Heart right ventricle (tissue), 16 donors: ENCODE measurements at regions not wholly inside any gene's neighbourhood (a gene's known extent, or its start where the extent isn't known, plus 50 kb on each side); places are given as distances from the start of the nearest gene placed in this dataset.

Experiments
- ATAC-seq, 8 donors: fragments of 200-7000 bp; cut with Tn5 transposase; one replicate each; pipeline ENCODE4 v1.9.1; 2020; ENCODE audit warnings: mild to moderate bottlenecking in 8 of 8, moderate library complexity in 8 of 8, moderate number of reproducible peaks in 1 of 8
- DNase-seq, 2 donors: peaks; one replicate each; pipeline ENCODE4 v3.0.0-alpha.2; 2020
- H3K27ac ChIP-seq, 10 donors: fragments of 200-600 bp; sonication (generic) in 2 of 10; one replicate each; pipeline versions ENCODE4 v1.5.0 to v1.8.0; 2020 to 2022; ENCODE audit warnings: mild to moderate bottlenecking in 3 of 10
- H3K27me3 ChIP-seq, 7 donors: fragments of 200-600 bp; one replicate each; pipeline ENCODE4 v1.8.0; 2021 to 2022; ENCODE audit warnings: mild to moderate bottlenecking in 2 of 7
- H3K36me3 ChIP-seq, 9 donors: fragments of 200-600 bp; sonication (generic) in 1 of 9; one replicate each; pipeline versions ENCODE4 v1.5.0 to v1.8.0; 2020 to 2022; ENCODE audit warnings: mild to moderate bottlenecking in 2 of 9
- H3K4me1 ChIP-seq, 9 donors: fragments of 200-600 bp; sonication (generic) in 1 of 9; one replicate each; pipeline versions ENCODE4 v1.5.0 to v1.8.0; 2020 to 2022; ENCODE audit warnings: mild to moderate bottlenecking in 4 of 9
- H3K4me3 ChIP-seq, 10 donors: fragments of 200-600 bp; sonication (generic) in 2 of 10; one replicate each; pipeline versions ENCODE4 v1.5.0 to v1.8.0; 2020 to 2022; ENCODE audit warnings: mild to moderate bottlenecking in 7 of 10, moderate library complexity in 2 of 10
- H3K9me3 ChIP-seq, 11 donors: fragments of 200-600 bp in 10 of 11; sonication (generic) in 2 of 11; one replicate each; pipeline versions ENCODE4 v1.5.0 to v1.8.0; 2013 to 2022; ENCODE audit warnings: mild to moderate bottlenecking in 2 of 11, control low read depth in 1 of 11, moderate library complexity in 1 of 11
- CTCF ChIP-seq, 9 donors: fragments of 200-600 bp; sonication (generic) in 2 of 9; IDR thresholded peaks; one replicate each; pipeline versions ENCODE4 v1.5.0 to v1.8.0; 2021 to 2022; ENCODE audit warnings: antibody characterized with exemption in 9 of 9, mild to moderate bottlenecking in 5 of 9, moderate library complexity in 1 of 9
- WGBS, 2 donors: extraction: QIAGEN DNeasy Blood & Tissue Kit; methylation state at CpG; one replicate each; pipeline ENCODE4 v1.1.7; 2013; ENCODE audit warnings: inconsistent platforms in 1 of 2; 5-methylcytosine and 5-hydroxymethylcytosine counted together
- intact Hi-C, 10 donors: fragments of 100-400 bp; cut with DNase I; formaldehyde crosslinking; loops; one replicate each; pipeline versions ENCODE4 v1.11.1 to v1.14.2; 2022
- donor health status: Arrhythmogenic right ventricular cardiomyopathy.
- donor health status: ischemic (EF 13 %, LVEDD 7.1; RV severe dilation, severe dysfunction).
- donor health status: healthy with polysubstance abuse.
- donor health status: DM: no; HTN: yes; CAD: no.
- donor health status: DM: no; HTN: no; CAD: no.
- donor health status: ischemic (EF 25% LVEDD 6.9; RV normal size, moderate dysfunction).
- donor health status: ischemic (EF 25% LVEDD 5.7; RV mildly dilated, moderate dysfunction).
- donor health status: healthy.
- donor health status: DM: yes; HTN: yes; CAD: no.
- donor health status: Ischemic cardiomyopathy.
- donor health status: ischemic (EF 35%, LVEDD 5.7; RV mildly dilated, moderate dysfunction).
- donor health status: nonischemic (EF 11% LVEDD 7.7; RV severe dilation, severe dysfunction).
- donor health status: DM: yes; HTN: yes; CAD: no.
- donor health status: PGD.
- donor health status: ischemic (EF 29% LVEDD 5.4; RV normal size, mild dysfunction).
- donor health status: nonischemic (EF 23%, LVEDD 6.1; RV moderate dilation, normal function).

DNA sequence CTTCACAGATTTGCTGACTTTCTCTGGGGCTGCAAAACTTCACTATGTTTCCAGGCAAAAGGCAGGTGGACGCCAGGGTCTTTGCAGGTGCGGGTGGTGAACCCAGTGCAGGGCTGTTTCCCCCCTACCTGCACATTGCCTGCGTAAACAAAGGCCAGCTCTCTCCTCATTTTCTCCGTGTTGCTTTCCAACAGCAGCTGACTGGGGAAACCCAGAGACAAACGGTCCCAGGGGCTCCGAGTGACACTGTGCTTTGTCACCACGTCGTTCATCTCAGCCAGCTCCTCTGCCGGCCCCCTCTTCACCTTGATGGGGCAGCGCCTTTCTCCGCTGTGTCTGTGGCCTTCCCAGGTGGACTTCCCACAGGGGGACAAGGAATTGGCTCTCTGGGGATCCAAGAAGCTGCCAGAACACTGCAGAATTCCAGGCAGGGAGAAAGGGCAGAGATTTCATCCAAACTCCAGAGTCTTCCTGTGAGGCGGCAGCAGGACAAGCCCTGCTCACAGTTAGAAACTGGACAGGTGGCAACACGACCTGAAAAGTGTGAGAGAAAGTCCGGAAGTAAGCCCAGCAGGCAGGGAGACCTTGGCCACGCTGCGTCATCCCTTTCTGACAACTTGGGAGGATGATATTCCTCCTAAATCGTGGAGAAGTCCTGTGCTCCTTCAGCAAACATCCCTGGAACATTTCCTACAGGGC is 1493.7 kb downstream of the TBC1D22A start:
- 55 to 58% methylated on average over 17 of the region's 17 CpGs for WGBS, 2 donors
- intact Hi-C loops, result no loop called here
- no peaks in the 10 kb centered on the region for H3K36me3 ChIP-seq
- no peak overlapping the region for H3K4me3 ChIP-seq
- DNase-seq, result no peak
- ATAC-seq, result no peak
- H3K4me1 ChIP-seq, result no peaks in the 10 kb centered on the region
- H3K27me3 ChIP-seq, result peaks cover 0 to 50% (median 18%) of the 10 kb centered on the region in 7 donors
- H3K9me3 ChIP-seq, result no peaks in the 10 kb centered on the region
- no peak overlapping the region for H3K27ac ChIP-seq
- TF ChIP-seq CTCF (IDR thresholded peaks at IDR 0.05), result no peak

- H3K27ac ChIP-seq, result no peak overlapping the region
- 43 to 44% methylated on average over 13 of the region's 13 CpGs for WGBS, 2 donors
- H3K4me1 ChIP-seq, result no peaks in the 10 kb centered on the region
- H3K4me3 ChIP-seq, result no peak overlapping the region
- H3K36me3 ChIP-seq, result no peaks in the 10 kb centered on the region
- no peak for ATAC-seq
- intact Hi-C loops, result no loop called here
- no peaks in the 10 kb centered on the region for H3K9me3 ChIP-seq
- TF ChIP-seq CTCF (IDR thresholded peaks at IDR 0.05), result no peak
- peaks cover 0 to 53% (median 18%) of the 10 kb centered on the region in 7 donors for H3K27me3 ChIP-seq
- no peak for DNase-seq
Observed at GRCh38 chr22:48254311-48254873, 1491.9 kb downstream of the TBC1D22A start.

GRCh38 chr22:48253573-48253972 is 1491.1 kb downstream of the TBC1D22A start:
- Histone ChIP-seq H3K4me1 (no peaks in the 10 kb centered on the region), H3K36me3 (no peaks in the 10 kb centered on the region), H3K4me3 (no peak overlapping the region), H3K27me3 (peaks cover 0 to 56% (median 18%) of the 10 kb centered on the region in 7 donors), H3K9me3 (no peaks in the 10 kb centered on the region), H3K27ac (no peak overlapping the region)
- 53 to 61% methylated on average over 6 of the region's 6 CpGs for WGBS, 2 donors
- TF ChIP-seq CTCF (IDR thresholded peaks at IDR 0.05), result no peak
- DNase-seq (no peak), ATAC-seq (no peak)
- intact Hi-C loops, result no loop called here

DNA sequence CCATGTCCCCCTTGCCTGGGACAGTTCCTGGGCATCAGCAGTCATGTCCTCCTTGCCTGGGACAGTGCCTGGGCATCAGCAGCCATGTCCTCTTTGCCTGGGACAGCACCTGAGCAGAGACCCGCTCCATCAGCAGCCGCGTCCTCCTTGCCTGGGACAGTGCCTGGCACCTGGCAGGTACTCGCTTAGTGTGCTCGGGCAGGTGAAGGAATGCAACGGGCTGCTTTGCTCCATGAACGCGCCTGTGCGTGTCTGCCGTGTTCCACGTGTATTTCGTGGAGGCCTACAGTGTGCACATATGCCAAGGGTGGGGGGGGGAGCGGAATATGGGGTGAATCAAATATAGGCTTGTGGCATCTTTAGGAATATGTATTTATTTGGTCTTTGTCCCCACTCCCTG is 1490.7 kb downstream of the TBC1D22A start:
- 91 to 94% methylated on average over 13 of the region's 13 CpGs for WGBS, 2 donors
- Histone ChIP-seq H3K27me3 (peaks cover 0 to 54% (median 18%) of the 10 kb centered on the region in 7 donors), H3K9me3 (no peaks in the 10 kb centered on the region), H3K36me3 (no peaks in the 10 kb centered on the region), H3K4me3 (no peak overlapping the region), H3K4me1 (no peaks in the 10 kb centered on the region), H3K27ac (no peak overlapping the region)
- intact Hi-C loops, result no loop called here
- ATAC-seq, result no peak
- TF ChIP-seq CTCF (IDR thresholded peaks at IDR 0.05), result no peak
- no peak for DNase-seq
